Skeletal muscle satellite cell (primary cell): ENCODE measurements at regions not wholly inside any gene's neighbourhood (a gene's known extent, or its start where the extent isn't known, plus 50 kb on each side); places are given as distances from the start of the nearest gene placed in this dataset.

Source experiments
- H3K27me3 ChIP-seq: 2 replicates; pipeline ENCODE4 v1.7.0; 2013; ENCODE audit warnings: low read length; ENCODE audit not compliant: control insufficient read depth, insufficient read depth
- H3K36me3 ChIP-seq: 2 replicates; pipeline ENCODE4 v1.7.0; 2013; ENCODE audit warnings: mild to moderate bottlenecking, control low read depth, low read length; ENCODE audit not compliant: insufficient read depth
- H3K4me1 ChIP-seq: 2 replicates; pipeline ENCODE4 v1.7.0; 2013; ENCODE audit warnings: low read length; ENCODE audit not compliant: control insufficient read depth, insufficient read depth
- H3K4me2 ChIP-seq: 2 replicates; pipeline ENCODE4 v1.7.0; 2013; ENCODE audit warnings: mild to moderate bottlenecking, low read length
- H3K4me3 ChIP-seq: 2 replicates; pipeline ENCODE4 v1.7.0; 2013; ENCODE audit warnings: low read length
- H3K9ac ChIP-seq: 2 replicates; pipeline ENCODE4 v1.7.0; 2013; ENCODE audit warnings: mild to moderate bottlenecking, low read depth, low read length, moderate library complexity
- H3K9me3 ChIP-seq: replicated peaks from 2 replicates; pipeline ENCODE4 v1.7.0; 2013; ENCODE audit warnings: mild to moderate bottlenecking, control low read depth, low read length

- Histone ChIP-seq H3K4me2 (no peak overlapping the region), H3K4me3 (no peak overlapping the region), H3K9ac (no peak overlapping the region), H3K4me1 (no peaks in the 10 kb centered on the region), H3K9me3 (no peaks in the 10 kb centered on the region), H3K36me3 (no peaks in the 10 kb centered on the region), H3K27me3 (no peaks in the 10 kb centered on the region)
These were observed 536.0 kb downstream of the NR2F1-AS1 start for GRCh38 chr5:93044859-93045666.

GRCh38 chr5:93039888-93040287 lies 541.1 kb downstream of the NR2F1-AS1 start:
- Histone ChIP-seq H3K36me3 (no peaks in the 10 kb centered on the region), H3K4me3 (no peak overlapping the region), H3K9ac (no peak overlapping the region), H3K4me2 (no peak overlapping the region), H3K27me3 (no peaks in the 10 kb centered on the region), H3K4me1 (peaks cover 5% of the 10 kb centered on the region), H3K9me3 (no peaks in the 10 kb centered on the region)

GRCh38 chr5:93034621-93035590 lies 546.1 kb downstream of the NR2F1-AS1 start:
- Histone ChIP-seq H3K36me3 (no peaks in the 10 kb centered on the region), H3K4me2 (no peak overlapping the region), H3K9me3 (no peaks in the 10 kb centered on the region), H3K4me1 (peaks cover 5% of the 10 kb centered on the region), H3K9ac (no peak overlapping the region), H3K4me3 (no peak overlapping the region), H3K27me3 (no peaks in the 10 kb centered on the region)

- H3K27me3 ChIP-seq: no peaks in the 10 kb centered on the region
- H3K36me3 ChIP-seq: no peaks in the 10 kb centered on the region
These were observed 558.1 kb downstream of the NR2F1-AS1 start for GRCh38 chr5:93022796-93023447.

GRCh38 chr5:93022211-93022610 lies 558.8 kb downstream of the NR2F1-AS1 start:
- Histone ChIP-seq H3K36me3 (no peaks in the 10 kb centered on the region), H3K4me1 (peaks cover 12% of the 10 kb centered on the region), H3K9ac (no peak overlapping the region), H3K4me2 (no peak overlapping the region), H3K9me3 (no peaks in the 10 kb centered on the region), H3K4me3 (no peak overlapping the region), H3K27me3 (no peaks in the 10 kb centered on the region)

More at GRCh38 chr5:93022796-93023447, 558.1 kb downstream of the NR2F1-AS1 start:
- Histone ChIP-seq H3K9me3 (no peaks in the 10 kb centered on the region), H3K4me2 (no peak overlapping the region), H3K4me3 (no peak overlapping the region), H3K9ac (no peak overlapping the region), H3K4me1 (peaks cover 5% of the 10 kb centered on the region)

GRCh38 chr5:93019896-93020295 lies 561.1 kb downstream of the NR2F1-AS1 start:
- Histone ChIP-seq H3K4me3 (no peak overlapping the region), H3K36me3 (no peaks in the 10 kb centered on the region), H3K9me3 (no peaks in the 10 kb centered on the region), H3K4me2 (no peak overlapping the region), H3K9ac (no peak overlapping the region), H3K27me3 (no peaks in the 10 kb centered on the region), H3K4me1 (peaks cover 13% of the 10 kb centered on the region)

- no peak overlapping the region for H3K4me2 ChIP-seq
- H3K27me3 ChIP-seq: no peaks in the 10 kb centered on the region
These were observed 562.6 kb downstream of the NR2F1-AS1 start for GRCh38 chr5:93018461-93018860.

GRCh38 chr5:93017849-93018248 lies 563.2 kb downstream of the NR2F1-AS1 start:
- Histone ChIP-seq H3K9ac (no peak overlapping the region), H3K36me3 (no peaks in the 10 kb centered on the region), H3K4me3 (no peak overlapping the region), H3K4me1 (peaks cover 10% of the 10 kb centered on the region), H3K9me3 (no peaks in the 10 kb centered on the region), H3K4me2 (no peak overlapping the region), H3K27me3 (no peaks in the 10 kb centered on the region)

More at GRCh38 chr5:93018461-93018860, 562.6 kb downstream of the NR2F1-AS1 start:
- peaks cover 13% of the 10 kb centered on the region for H3K4me1 ChIP-seq
- no peaks in the 10 kb centered on the region for H3K9me3 ChIP-seq
- no peaks in the 10 kb centered on the region for H3K36me3 ChIP-seq
- no peak overlapping the region for H3K9ac ChIP-seq
- H3K4me3 ChIP-seq: no peak overlapping the region

- Histone ChIP-seq H3K36me3 (no peaks in the 10 kb centered on the region), H3K4me3 (no peak overlapping the region), H3K4me2 (no peak overlapping the region), H3K9ac (no peak overlapping the region), H3K27me3 (no peaks in the 10 kb centered on the region), H3K4me1 (peaks cover 10% of the 10 kb centered on the region), H3K9me3 (no peaks in the 10 kb centered on the region)
These were observed 563.6 kb downstream of the NR2F1-AS1 start for GRCh38 chr5:93017376-93017775.

- H3K4me2 ChIP-seq: no peak overlapping the region
- H3K9me3 ChIP-seq: no peaks in the 10 kb centered on the region
- H3K4me1 ChIP-seq: no peaks in the 10 kb centered on the region
- no peak overlapping the region for H3K4me3 ChIP-seq
- no peaks in the 10 kb centered on the region for H3K36me3 ChIP-seq
- H3K9ac ChIP-seq: no peak overlapping the region
- no peaks in the 10 kb centered on the region for H3K27me3 ChIP-seq
These were observed 570.4 kb downstream of the NR2F1-AS1 start for GRCh38 chr5:93010616-93011015.

GRCh38 chr5:93010037-93010436 lies 571.0 kb downstream of the NR2F1-AS1 start:
- H3K4me1 ChIP-seq: no peaks in the 10 kb centered on the region
- no peaks in the 10 kb centered on the region for H3K27me3 ChIP-seq
- H3K9ac ChIP-seq: no peak overlapping the region
- no peak overlapping the region for H3K4me3 ChIP-seq
- H3K36me3 ChIP-seq: no peaks in the 10 kb centered on the region
- no peaks in the 10 kb centered on the region for H3K9me3 ChIP-seq
- no peak overlapping the region for H3K4me2 ChIP-seq
